Prostate gland (tissue), 2 donors: ENCODE measurements at regions not wholly inside any gene's neighbourhood (a gene's known extent, or its start where the extent isn't known, plus 50 kb on each side); places are given as distances from the start of the nearest gene placed in this dataset.

ENCODE experiments used
- CTCF ChIP-seq, 4 experiments: fragments of 200-600 bp in 2 of 4; fragments of 450-650 bp in 2 of 4; sonication (generic) in 2 of 4; IDR thresholded peaks; 1 replicate in 3 of 4; 2 replicates in 1 of 4; pipeline ENCODE4 v1.5.1; 2016 to 2019; ENCODE audit warnings: antibody characterized with exemption in 4 of 4, mild to moderate bottlenecking in 2 of 4, moderate library complexity in 2 of 4
- POLR2A ChIP-seq: fragments of 450-650 bp; IDR thresholded peaks from one replicate; pipeline ENCODE4 v1.6.1; 2016; ENCODE audit warnings: antibody characterized with exemption, mild to moderate bottlenecking
- POLR2AphosphoS5 ChIP-seq: sonication (generic); formaldehyde crosslinking; IDR thresholded peaks from one replicate; pipeline ENCODE4 v1.6.1; 2017; ENCODE audit warnings: antibody characterized with exemption

GRCh38 chr14:86087377-86087776 lies 557.4 kb downstream of the FLRT2 start:
- TF ChIP-seq CTCF (IDR thresholded peaks at IDR 0.05) (no peak), POLR2A (no peak), POLR2AphosphoS5 (no peak)
